Activated B cell treated with CpG ODN at 0.5 μM for 24 hours (primary cell): ENCODE measurements at regions not wholly inside any gene's neighbourhood (a gene's known extent, or its start where the extent isn't known, plus 50 kb on each side); places are given as distances from the start of the nearest gene placed in this dataset.

Experiments used
- ATAC-seq: fragments of 200-7000 bp; cut with Tn5 transposase; one replicate; pipeline ENCODE4 v1.10.0; 2021; ENCODE audit warnings: low read depth, mild to moderate bottlenecking, moderate library complexity
- CTCF ChIA-PET: fragments of 350-600 bp; sonication (Branson Sonifier 250); formaldehyde crosslinking; loops from one replicate; lab custom pipeline; 2021; ENCODE audit warnings: antibody characterized with exemption; lab: Charles Lee
- POLR2A ChIA-PET: fragments of 350-600 bp; sonication (Branson Sonifier 250); formaldehyde crosslinking; loops from one replicate; lab custom pipeline; 2021; ENCODE audit warnings: antibody characterized with exemption; lab: Charles Lee
- DNase-seq: peaks from one replicate; pipeline ENCODE4 v3.0.0; 2022
- H3K27ac Mint-ChIP-seq: one replicate; pipeline ENCODE4 v1.8.0; 2020; ENCODE audit warnings: mixed read lengths
- H3K27me3 Mint-ChIP-seq: one replicate; pipeline ENCODE4 v1.8.0; 2021; ENCODE audit warnings: mixed read lengths
- H3K36me3 Mint-ChIP-seq: one replicate; pipeline ENCODE4 v1.8.0; 2021; ENCODE audit warnings: low read depth, mixed read lengths
- H3K4me1 Mint-ChIP-seq: one replicate; pipeline ENCODE4 v1.8.0; 2021; ENCODE audit warnings: mixed read lengths
- H3K4me3 Mint-ChIP-seq: one replicate; pipeline ENCODE4 v1.8.0; 2020; ENCODE audit warnings: mild to moderate bottlenecking, mixed read lengths
- H3K9me3 Mint-ChIP-seq: one replicate; pipeline ENCODE4 v1.8.0; 2020; ENCODE audit warnings: mixed read lengths
- CTCF ChIP-seq: fragments of 200-600 bp; IDR thresholded peaks from one replicate; pipeline ENCODE4 v1.8.0; 2022; ENCODE audit warnings: antibody characterized with exemption, mild to moderate bottlenecking
- intact Hi-C: fragments of 100-400 bp; cut with micrococcal nuclease; formaldehyde crosslinking; loops from one replicate; pipeline ENCODE4 v1.15.1; 2024

- no peak overlapping the region for H3K4me3 Mint-ChIP-seq
- intact Hi-C loops, result no loop called here
Observed at GRCh38 chr12:47517122-47517521, 188.7 kb downstream of the RPAP3 start.

GRCh38 chr12:47509398-47509851, 196.4 kb downstream of the RPAP3 start:
- peaks cover 3% of the 10 kb centered on the region for H3K27me3 Mint-ChIP-seq
- no peaks in the 10 kb centered on the region for H3K4me1 Mint-ChIP-seq
- no peak overlapping the region for H3K27ac Mint-ChIP-seq
- H3K9me3 Mint-ChIP-seq, result peaks cover 10% of the 10 kb centered on the region
- CTCF ChIA-PET, result no interaction called here
- H3K36me3 Mint-ChIP-seq, result no peaks in the 10 kb centered on the region
- no peak overlapping the region for H3K4me3 Mint-ChIP-seq
- intact Hi-C loops, result no loop called here
- no peak for ATAC-seq
- DNase-seq, result no peak
- no peak for TF ChIP-seq CTCF
- POLR2A ChIA-PET, result no interaction called here

More at GRCh38 chr12:47517122-47517521, 188.7 kb downstream of the RPAP3 start:
- no peaks in the 10 kb centered on the region for H3K36me3 Mint-ChIP-seq
- H3K27me3 Mint-ChIP-seq, result no peaks in the 10 kb centered on the region
- ChIA-PET CTCF (no interaction called here), POLR2A (no interaction called here)
- peaks cover 53% of the 10 kb centered on the region for H3K9me3 Mint-ChIP-seq
- no peaks in the 10 kb centered on the region for H3K4me1 Mint-ChIP-seq
- no peak for DNase-seq
- no peak overlapping the region for H3K27ac Mint-ChIP-seq
- no peak for TF ChIP-seq CTCF
- ATAC-seq, result no peak

GRCh38 chr12:47507221-47507620, 198.6 kb downstream of the RPAP3 start:
- POLR2A ChIA-PET, result no interaction called here
- intact Hi-C loops, result no loop called here
- H3K4me3 Mint-ChIP-seq, result no peak overlapping the region
- CTCF ChIA-PET, result no interaction called here
- H3K9me3 Mint-ChIP-seq, result peaks cover 7% of the 10 kb centered on the region
- H3K4me1 Mint-ChIP-seq, result no peaks in the 10 kb centered on the region
- no peak for ATAC-seq
- TF ChIP-seq CTCF, result no peak
- H3K36me3 Mint-ChIP-seq, result no peaks in the 10 kb centered on the region
- peaks cover 3% of the 10 kb centered on the region for H3K27me3 Mint-ChIP-seq
- H3K27ac Mint-ChIP-seq, result no peak overlapping the region
- no peak for DNase-seq

GRCh38 chr12:47504775-47505446, 200.9 kb downstream of the RPAP3 start:
- H3K4me3 Mint-ChIP-seq, result no peak overlapping the region
- peaks cover 2% of the 10 kb centered on the region for H3K9me3 Mint-ChIP-seq
- CTCF ChIA-PET, result no interaction called here
- no peak for DNase-seq
- no peak for TF ChIP-seq CTCF
- POLR2A ChIA-PET, result no interaction called here
- intact Hi-C loops, result no loop called here
- no peaks in the 10 kb centered on the region for H3K4me1 Mint-ChIP-seq
- no peaks in the 10 kb centered on the region for H3K36me3 Mint-ChIP-seq
- H3K27ac Mint-ChIP-seq, result no peak overlapping the region
- ATAC-seq, result no peak
- no peaks in the 10 kb centered on the region for H3K27me3 Mint-ChIP-seq

- Mint-ChIP-seq H3K27me3 (peaks cover 18% of the 10 kb centered on the region), H3K4me3 (no peak overlapping the region), H3K27ac (no peak overlapping the region), H3K36me3 (no peaks in the 10 kb centered on the region), H3K4me1 (no peaks in the 10 kb centered on the region), H3K9me3 (peaks cover 2% of the 10 kb centered on the region)
- intact Hi-C loops, result no loop called here
- CTCF ChIA-PET, result no interaction called here
- ATAC-seq (no peak), DNase-seq (no peak)
- POLR2A ChIA-PET, result no interaction called here
- TF ChIP-seq CTCF, result no peak
Observed at GRCh38 chr12:47493801-47494200, 212.0 kb downstream of the RPAP3 start.
